GM18951 (cell line): ENCODE measurements at regions not wholly inside any gene's neighbourhood (a gene's known extent, or its start where the extent isn't known, plus 50 kb on each side); places are given as distances from the start of the nearest gene placed in this dataset.
"Not testable (repeated sequence)": the region's sequence is repeated elsewhere in the genome, so short reads cannot be mapped to it uniquely, and the experiment has no call there.

Experiments used
- POLR2A ChIP-seq: IDR thresholded peaks from 4 replicates; pipeline ENCODE4 v1.6.1; 2011; ENCODE audit warnings: mild to moderate bottlenecking; ENCODE audit not compliant: insufficient read length, insufficient read depth; ENCODE audit errors: extremely low read depth
- in situ Hi-C: fragments of 300-500 bp; cut with MboI; formaldehyde crosslinking; loops from one replicate; pipeline ENCODE4 v1.12.0; 2022; ENCODE audit warnings: low sequenced_read_pairs, mixed read lengths, inconsistent platforms; ENCODE audit not compliant: unreplicated experiment

- in situ Hi-C loops = loop anchor here (25.0 kb wide), 1 partner anchor 265 kb away; no protein-coding TSS in a partner anchor
- no peak for TF ChIP-seq POLR2A
Measured at GRCh38 chr4:114396808-114397207, 201.8 kb upstream of the UGT8 start.

GRCh38 chr4:114398410-114398809, 200.2 kb upstream of the UGT8 start:
- no peak for TF ChIP-seq POLR2A
- in situ Hi-C loops = loop anchor here (25.0 kb wide), 1 partner anchor 264 kb away; no protein-coding TSS in a partner anchor

- no peak for TF ChIP-seq POLR2A
- in situ Hi-C loops = loop anchor here (25.0 kb wide), 1 partner anchor 263 kb away; no protein-coding TSS in a partner anchor
Measured at GRCh38 chr4:114399105-114399504, 199.5 kb upstream of the UGT8 start.

- no peak for TF ChIP-seq POLR2A
- in situ Hi-C loops = no loop called here
Measured at GRCh38 chr4:114400531-114400930, 198.1 kb upstream of the UGT8 start.

- TF ChIP-seq POLR2A = no peak
- in situ Hi-C loops = no loop called here
Measured at GRCh38 chr4:114401483-114401882, 197.1 kb upstream of the UGT8 start.

- in situ Hi-C loops = no loop called here
- TF ChIP-seq POLR2A = no peak
Measured at GRCh38 chr4:114417214-114417613, 181.4 kb upstream of the UGT8 start.

- in situ Hi-C loops = no loop called here
- TF ChIP-seq POLR2A = no peak
Measured at GRCh38 chr4:114420069-114420468, 178.5 kb upstream of the UGT8 start.

- in situ Hi-C loops = no loop called here
- TF ChIP-seq POLR2A = no peak
Measured at GRCh38 chr4:114423582-114423981, 175.0 kb upstream of the UGT8 start.

- no peak for TF ChIP-seq POLR2A
- in situ Hi-C loops = no loop called here
Measured at GRCh38 chr4:114435116-114435515, 163.5 kb upstream of the UGT8 start.

GRCh38 chr4:114442856-114443255, 155.8 kb upstream of the UGT8 start:
- TF ChIP-seq POLR2A = no peak
- in situ Hi-C loops = no loop called here

- TF ChIP-seq POLR2A = no peak
- in situ Hi-C loops = no loop called here
Measured at GRCh38 chr4:114444211-114444610, 154.4 kb upstream of the UGT8 start.

- in situ Hi-C loops = not testable (repeated sequence)
Measured at GRCh38 chr4:114447963-114448516, 150.6 kb upstream of the UGT8 start.

GRCh38 chr4:114458728-114459127, 139.9 kb upstream of the UGT8 start:
- in situ Hi-C loops = no loop called here
- no peak for TF ChIP-seq POLR2A

- in situ Hi-C loops = no loop called here
- no peak for TF ChIP-seq POLR2A
Measured at GRCh38 chr4:114464726-114465272, 133.8 kb upstream of the UGT8 start.
